Mesothelial cell of epicardium (in vitro differentiated cells): ENCODE measurements at regions not wholly inside any gene's neighbourhood (a gene's known extent, or its start where the extent isn't known, plus 50 kb on each side); places are given as distances from the start of the nearest gene placed in this dataset.

Experiments
- DNase-seq, 2 experiments: peaks; one replicate each; pipeline ENCODE4 v3.0.0; 2021; ENCODE audit warnings: low spot score in 2 of 2; ENCODE audit not compliant: unreplicated experiment in 2 of 2
- H3K27ac Mint-ChIP-seq: 2 replicates; pipeline ENCODE4 v1.8.0; 2021; ENCODE audit warnings: mixed read lengths
- H3K27me3 Mint-ChIP-seq: 2 replicates; pipeline ENCODE4 v1.8.0; 2021; ENCODE audit warnings: low read depth, mixed read lengths
- H3K36me3 Mint-ChIP-seq: 2 replicates; pipeline ENCODE4 v1.8.0; 2021; ENCODE audit warnings: mixed read lengths
- H3K4me1 Mint-ChIP-seq: 2 replicates; pipeline ENCODE4 v1.8.0; 2021; ENCODE audit warnings: mixed read lengths
- H3K4me3 Mint-ChIP-seq: 2 replicates; pipeline ENCODE4 v1.8.0; 2021; ENCODE audit warnings: mild to moderate bottlenecking, moderate library complexity, mixed read lengths
- H3K9me3 Mint-ChIP-seq: 2 replicates; pipeline ENCODE4 v1.8.0; 2021; ENCODE audit warnings: mixed read lengths
- CTCF ChIP-seq: fragments of 200-600 bp; sonication (generic); IDR thresholded peaks from one replicate; pipeline ENCODE4 v1.5.0; 2021; ENCODE audit warnings: antibody characterized with exemption; ENCODE audit not compliant: unreplicated experiment

- peaks cover 2% of the 10 kb centered on the region for H3K36me3 Mint-ChIP-seq
- H3K4me1 Mint-ChIP-seq = no peaks in the 10 kb centered on the region
- TF ChIP-seq CTCF = no peak
- peaks cover 21% of the 10 kb centered on the region for H3K9me3 Mint-ChIP-seq
- no peak overlapping the region for H3K4me3 Mint-ChIP-seq
- no peak for DNase-seq
- peaks cover 15% of the 10 kb centered on the region for H3K27me3 Mint-ChIP-seq
- H3K27ac Mint-ChIP-seq = no peak overlapping the region
Measured at GRCh38 chr15:96610757-96611156, 280.3 kb downstream of the NR2F2 start.

GRCh38 chr15:96612917-96613316, 282.4 kb downstream of the NR2F2 start:
- no peaks in the 10 kb centered on the region for H3K4me1 Mint-ChIP-seq
- no peak overlapping the region for H3K4me3 Mint-ChIP-seq
- TF ChIP-seq CTCF = no peak
- H3K27me3 Mint-ChIP-seq = peaks cover 10% of the 10 kb centered on the region
- no peak overlapping the region for H3K27ac Mint-ChIP-seq
- peaks cover 2% of the 10 kb centered on the region for H3K36me3 Mint-ChIP-seq
- no peak for DNase-seq
- peaks cover 25% of the 10 kb centered on the region for H3K9me3 Mint-ChIP-seq

GRCh38 chr15:96619174-96619573, 288.7 kb downstream of the NR2F2 start:
- DNase-seq = no peak
- no peaks in the 10 kb centered on the region for H3K4me1 Mint-ChIP-seq
- H3K9me3 Mint-ChIP-seq = peaks cover 9% of the 10 kb centered on the region
- peaks cover 42% of the 10 kb centered on the region for H3K27me3 Mint-ChIP-seq
- TF ChIP-seq CTCF = no peak
- H3K36me3 Mint-ChIP-seq = peaks cover 2% of the 10 kb centered on the region
- no peak overlapping the region for H3K27ac Mint-ChIP-seq
- H3K4me3 Mint-ChIP-seq = no peak overlapping the region

- Mint-ChIP-seq H3K9me3 (no peaks in the 10 kb centered on the region), H3K27me3 (peaks cover 38% of the 10 kb centered on the region), H3K36me3 (no peaks in the 10 kb centered on the region), H3K27ac (no peak overlapping the region), H3K4me1 (peaks cover 14% of the 10 kb centered on the region), H3K4me3 (no peak overlapping the region)
- no peak for TF ChIP-seq CTCF
- no peak for DNase-seq
Measured at GRCh38 chr15:96622714-96623113, 292.2 kb downstream of the NR2F2 start.

GRCh38 chr15:96625256-96625655, 294.8 kb downstream of the NR2F2 start:
- H3K27ac Mint-ChIP-seq = no peak overlapping the region
- no peak overlapping the region for H3K4me3 Mint-ChIP-seq
- no peaks in the 10 kb centered on the region for H3K9me3 Mint-ChIP-seq
- TF ChIP-seq CTCF = no peak
- H3K4me1 Mint-ChIP-seq = peaks cover 14% of the 10 kb centered on the region
- no peak for DNase-seq
- H3K27me3 Mint-ChIP-seq = peaks cover 17% of the 10 kb centered on the region
- H3K36me3 Mint-ChIP-seq = no peaks in the 10 kb centered on the region

GRCh38 chr15:96627031-96627568, 296.6 kb downstream of the NR2F2 start:
- no peak overlapping the region for H3K4me3 Mint-ChIP-seq
- TF ChIP-seq CTCF = no peak
- H3K9me3 Mint-ChIP-seq = no peaks in the 10 kb centered on the region
- H3K4me1 Mint-ChIP-seq = peaks cover 14% of the 10 kb centered on the region
- no peak for DNase-seq
- H3K27me3 Mint-ChIP-seq = peaks cover 15% of the 10 kb centered on the region
- H3K27ac Mint-ChIP-seq = peak overlapping the region; percentile 84
- no peaks in the 10 kb centered on the region for H3K36me3 Mint-ChIP-seq
